CD4-positive, alpha-beta T cell treated with Interferon alpha-2 for 1 hour (primary cell): ENCODE measurements at regions not wholly inside any gene's neighbourhood (a gene's known extent, or its start where the extent isn't known, plus 50 kb on each side); places are given as distances from the start of the nearest gene placed in this dataset.
"Not testable (repeated sequence)": the region's sequence is repeated elsewhere in the genome, so short reads cannot be mapped to it uniquely, and the experiment has no call there.

Experiments used
- DNase-seq, 2 donors: peaks; one replicate each; pipeline ENCODE4 v3.0.0-alpha.2; 2020 to 2022

DNA sequence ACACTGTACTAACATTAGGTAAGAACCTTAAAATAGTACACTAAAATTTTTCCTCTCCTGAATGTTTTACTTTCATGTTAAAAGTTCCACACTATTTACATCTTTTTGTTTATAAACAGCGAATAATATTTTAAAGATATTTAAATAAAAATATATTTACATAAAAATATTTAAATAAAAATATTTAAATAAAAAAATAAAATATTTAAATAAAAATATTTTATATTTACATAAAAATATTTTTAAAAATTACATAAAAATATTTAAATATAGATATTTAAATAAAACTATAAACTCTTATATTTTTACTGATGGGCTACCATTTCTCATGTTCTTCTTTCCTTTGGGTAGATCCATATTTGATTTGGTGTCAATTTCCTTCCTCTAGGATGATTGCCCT lies 619.0 kb downstream of the ANKRD7 start:
- no peak for DNase-seq

DNA sequence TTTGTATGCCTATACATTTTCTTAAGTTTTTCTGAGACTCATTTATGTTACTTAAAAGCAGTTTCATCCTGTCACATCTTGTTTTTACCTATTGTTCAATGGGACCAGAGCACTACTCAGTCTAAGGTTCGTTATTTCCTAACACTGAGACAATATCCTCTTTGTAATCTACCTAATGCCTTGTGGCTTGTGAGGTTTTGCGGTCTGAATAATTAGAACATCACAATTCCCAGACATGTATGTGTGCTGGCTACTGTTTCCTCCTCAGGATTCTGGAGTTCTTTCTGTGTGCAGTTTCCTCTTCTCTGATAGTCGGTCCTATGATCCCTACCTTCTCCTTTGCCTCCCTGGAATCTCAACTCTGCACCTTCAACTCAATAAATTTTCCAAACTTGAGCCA lies 620.2 kb downstream of the ANKRD7 start:
- no peak for DNase-seq

DNA sequence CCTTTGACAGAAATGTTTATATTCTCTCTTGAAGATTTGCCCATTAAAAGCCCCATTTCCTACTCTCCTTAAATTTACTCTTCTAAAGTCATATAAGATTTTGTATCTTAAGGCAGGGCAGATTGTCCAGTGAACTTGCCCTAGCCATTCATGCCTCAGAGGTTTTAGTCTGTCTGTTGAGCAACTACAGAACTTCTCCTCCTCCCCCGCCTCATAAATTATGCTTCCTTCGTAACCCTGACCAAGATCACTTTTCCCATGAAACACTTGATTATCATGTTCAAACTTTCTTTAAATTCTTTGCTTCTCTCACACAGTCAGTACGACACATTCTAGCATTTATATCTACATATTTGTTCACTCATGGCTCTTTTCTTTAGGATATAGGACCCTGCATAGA lies 621.3 kb downstream of the ANKRD7 start:
- DNase-seq: no peak

GRCh38 chr7:118846977-118847376 lies 622.5 kb downstream of the ANKRD7 start:
- no peak for DNase-seq

GRCh38 chr7:118855290-118855689 lies 630.8 kb downstream of the ANKRD7 start:
- DNase-seq: no peak

DNA sequence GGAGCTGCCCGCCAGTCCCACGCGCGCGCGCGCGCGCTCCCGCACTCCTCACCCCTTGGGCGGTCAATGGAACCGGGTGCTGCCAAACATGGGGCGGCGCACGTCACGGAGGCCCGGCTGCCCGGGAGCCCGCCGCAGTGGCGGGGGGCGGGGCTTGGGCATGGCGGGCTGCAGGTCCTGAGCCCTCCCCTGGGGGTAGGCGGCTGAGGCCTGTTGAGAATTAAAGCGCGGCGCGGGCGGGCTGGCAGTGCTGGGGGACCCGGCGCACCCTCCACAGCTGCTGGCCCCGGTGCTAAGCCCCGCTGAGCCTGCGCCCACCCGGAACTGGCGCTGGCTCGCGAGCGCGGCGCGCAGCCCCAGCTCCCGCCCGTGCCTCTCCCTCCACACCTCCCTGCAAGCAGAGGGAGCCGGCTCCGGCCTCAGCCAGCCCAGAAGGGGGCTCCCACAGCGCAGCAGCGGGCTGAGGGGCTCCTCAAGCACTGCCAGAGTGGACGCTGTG lies 634.2 kb downstream of the ANKRD7 start:
- peak in 1 of 2 donors; percentile 8 for DNase-seq

DNA sequence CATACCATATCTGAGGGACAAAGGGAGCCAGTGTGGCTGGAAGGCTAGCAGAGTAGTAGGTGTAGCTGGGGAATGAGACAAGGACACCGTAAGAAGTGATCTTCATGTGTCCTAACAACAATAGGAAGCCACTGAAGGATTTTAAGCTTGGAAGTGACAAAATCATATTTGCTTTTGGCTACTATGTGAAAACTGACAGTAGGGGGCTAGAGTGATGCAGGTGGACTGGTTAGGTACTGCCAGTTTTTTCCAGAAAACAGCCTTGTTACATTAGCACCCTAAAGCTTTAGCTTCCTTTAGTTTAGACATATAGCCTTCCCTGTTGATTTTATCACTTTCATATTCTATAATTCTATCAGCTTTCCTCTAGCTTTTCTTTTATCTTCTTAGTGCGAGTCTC lies 637.1 kb downstream of the ANKRD7 start:
- DNase-seq: no peak

DNA sequence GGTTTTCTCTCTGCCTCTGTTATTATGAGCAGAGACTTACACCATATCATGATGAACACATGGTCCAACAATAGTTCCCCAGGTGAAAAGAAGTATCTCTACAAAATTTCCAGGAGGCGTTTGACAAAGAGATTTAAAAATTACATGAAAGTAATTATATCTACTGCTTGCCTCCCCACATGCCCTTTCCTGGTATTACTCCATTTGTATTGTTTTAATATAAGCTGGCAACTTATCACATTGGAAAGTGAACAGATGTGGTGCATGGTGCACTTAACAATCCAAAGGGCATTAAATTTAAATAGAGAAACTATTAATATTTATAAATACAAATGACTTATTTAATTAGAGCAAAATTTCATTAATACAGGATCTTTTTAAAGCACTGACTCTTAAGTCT lies 638.2 kb downstream of the ANKRD7 start:
- no peak for DNase-seq

DNA sequence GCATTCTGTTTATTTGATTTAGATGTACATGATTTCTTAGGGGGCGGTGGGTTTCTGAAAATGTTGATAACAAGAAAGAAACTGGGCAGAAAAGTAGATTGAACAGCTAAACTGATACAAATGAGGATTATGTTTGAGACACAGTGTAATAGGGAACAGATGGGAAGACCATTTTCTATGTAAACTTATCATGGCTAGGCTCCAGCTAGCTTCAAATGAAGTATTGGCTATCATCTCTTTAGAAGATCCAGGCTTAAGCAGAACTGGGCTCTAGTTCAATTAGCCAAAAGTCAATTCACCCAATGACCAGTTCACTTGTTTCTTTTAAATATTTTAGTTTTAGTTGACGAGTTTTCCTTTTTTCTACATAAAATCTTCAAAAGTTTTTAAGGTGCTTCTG lies 639.5 kb downstream of the ANKRD7 start:
- DNase-seq: no peak

- no peak for DNase-seq
Observed at GRCh38 chr7:118867860-118868259, 643.4 kb downstream of the ANKRD7 start.

DNA sequence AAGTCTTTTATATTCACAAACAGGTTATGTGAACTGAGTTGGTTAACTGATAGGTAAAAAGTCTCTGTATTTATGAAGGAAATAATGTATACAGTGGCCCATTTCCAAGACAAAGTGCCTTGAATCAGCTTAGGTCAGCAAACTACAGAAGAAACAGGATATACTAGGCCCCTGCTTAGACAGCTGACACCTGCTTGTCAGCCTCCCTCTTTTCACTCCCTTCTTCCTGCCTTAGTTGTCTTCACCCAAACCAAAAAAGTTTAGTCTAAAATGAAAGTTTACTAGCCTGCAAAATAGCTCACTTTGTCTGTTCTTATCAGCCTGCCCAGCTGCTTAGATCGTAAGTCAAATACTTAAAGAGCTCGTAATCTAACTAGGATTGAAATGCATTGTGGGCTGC lies 644.6 kb downstream of the ANKRD7 start:
- not testable (repeated sequence) for DNase-seq

- no peak for DNase-seq
Observed at GRCh38 chr7:118870187-118870586, 645.7 kb downstream of the ANKRD7 start.

- DNase-seq: no peak
Observed at GRCh38 chr7:118872568-118872967, 648.1 kb downstream of the ANKRD7 start.

DNA sequence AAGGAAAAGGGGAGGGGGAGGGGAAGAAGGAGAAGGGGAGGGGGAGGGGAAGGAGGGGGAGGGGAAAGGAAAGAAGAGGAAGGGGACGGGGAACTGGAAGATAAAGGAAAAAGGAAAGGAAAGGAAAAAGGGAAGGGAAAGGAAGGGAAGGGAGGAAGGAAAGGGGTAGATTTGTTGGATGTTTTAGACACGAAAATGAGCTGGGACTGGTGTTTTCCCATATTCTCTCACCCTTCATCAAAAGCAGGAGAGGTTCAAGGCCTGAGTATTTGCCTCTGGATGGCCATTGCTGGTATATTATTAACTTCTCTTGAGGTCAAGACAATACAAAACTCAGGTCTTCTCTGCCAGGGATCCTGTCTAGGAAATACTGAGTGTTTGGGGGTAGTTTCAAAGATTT lies 652.7 kb downstream of the ANKRD7 start:
- DNase-seq: no peak

- no peak for DNase-seq
Observed at GRCh38 chr7:118878336-118878735, 653.8 kb downstream of the ANKRD7 start.

GRCh38 chr7:118898284-118898683 lies 673.8 kb downstream of the ANKRD7 start:
- DNase-seq: no peak

DNA sequence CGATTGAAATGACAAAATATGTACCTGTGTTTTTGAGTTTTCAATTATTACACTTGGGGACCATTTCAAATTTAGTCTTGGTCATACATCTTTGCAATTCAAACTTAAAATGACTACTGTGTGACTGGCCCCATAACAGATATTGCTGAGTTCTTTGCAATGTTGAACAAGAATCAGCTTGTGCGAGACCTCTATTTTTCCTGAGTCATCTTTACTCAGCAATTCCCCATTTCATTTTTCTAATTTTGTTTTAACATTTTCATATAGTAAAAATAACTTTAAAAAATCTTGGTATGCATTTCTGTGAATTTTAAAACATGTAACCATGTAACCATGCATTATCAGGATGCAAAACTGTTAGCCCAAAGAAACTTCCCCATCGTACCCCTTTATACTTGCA lies 678.1 kb downstream of the ANKRD7 start:
- DNase-seq: no peak

GRCh38 chr7:118907911-118908527 lies 683.5 kb downstream of the ANKRD7 start:
- no peak for DNase-seq

DNA sequence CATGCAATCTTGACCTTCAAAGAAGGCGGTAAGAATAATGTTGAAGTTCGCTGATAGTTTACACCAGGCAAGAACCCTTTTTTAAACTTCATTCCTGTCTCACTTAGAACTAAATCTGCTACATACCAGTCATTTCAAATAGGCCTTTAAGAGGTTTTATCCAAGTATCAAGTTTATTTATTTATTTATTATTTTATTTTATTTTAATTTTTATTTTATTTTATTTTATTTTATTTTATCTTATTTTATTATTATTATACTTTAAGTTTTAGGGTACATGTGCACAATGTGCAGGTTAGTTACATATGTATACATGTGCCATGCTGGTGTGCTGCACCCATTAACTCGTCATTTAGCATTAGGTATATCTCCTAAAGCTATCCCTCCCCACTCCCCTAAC lies 691.6 kb downstream of the ANKRD7 start:
- DNase-seq: not testable (repeated sequence)

GRCh38 chr7:118918556-118918955 lies 694.1 kb downstream of the ANKRD7 start:
- DNase-seq: no peak

DNA sequence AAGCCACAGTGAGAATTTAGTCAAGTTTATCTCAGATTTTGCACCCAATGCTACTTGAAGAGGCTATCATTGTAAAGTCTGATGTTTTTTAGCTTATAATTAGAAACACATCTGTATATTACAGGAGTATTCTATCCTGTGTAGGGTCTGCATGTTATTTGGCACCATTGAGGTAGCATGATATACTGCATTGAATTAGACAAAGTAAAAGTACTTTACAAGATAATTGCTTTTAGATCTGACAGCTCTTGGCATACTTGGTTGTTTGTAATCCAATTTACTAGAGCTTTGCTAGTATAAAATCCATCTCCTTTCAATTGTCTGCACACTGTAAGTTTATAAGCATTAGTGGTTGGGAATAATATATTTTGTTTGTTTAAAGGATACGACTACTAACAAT lies 714.3 kb downstream of the ANKRD7 start:
- DNase-seq: no peak

DNA sequence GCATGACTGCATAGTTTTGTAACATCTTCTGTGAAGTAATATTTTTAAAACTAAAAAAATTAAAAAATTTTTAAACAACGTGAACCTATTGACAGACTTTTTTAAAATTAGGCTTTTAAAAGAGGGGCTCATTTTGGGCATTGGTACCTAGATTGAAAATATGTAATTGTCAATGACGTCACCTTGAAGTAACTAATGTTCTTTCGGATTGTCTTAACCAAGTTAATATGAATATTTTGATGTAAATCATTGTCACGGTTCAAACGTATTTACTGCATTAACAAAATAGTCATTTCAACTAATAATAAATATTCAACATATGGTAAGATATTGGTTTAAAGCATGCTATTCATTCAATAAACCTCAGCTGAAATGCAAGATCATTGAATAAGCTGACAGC lies 719.8 kb downstream of the ANKRD7 start:
- no peak for DNase-seq

DNA sequence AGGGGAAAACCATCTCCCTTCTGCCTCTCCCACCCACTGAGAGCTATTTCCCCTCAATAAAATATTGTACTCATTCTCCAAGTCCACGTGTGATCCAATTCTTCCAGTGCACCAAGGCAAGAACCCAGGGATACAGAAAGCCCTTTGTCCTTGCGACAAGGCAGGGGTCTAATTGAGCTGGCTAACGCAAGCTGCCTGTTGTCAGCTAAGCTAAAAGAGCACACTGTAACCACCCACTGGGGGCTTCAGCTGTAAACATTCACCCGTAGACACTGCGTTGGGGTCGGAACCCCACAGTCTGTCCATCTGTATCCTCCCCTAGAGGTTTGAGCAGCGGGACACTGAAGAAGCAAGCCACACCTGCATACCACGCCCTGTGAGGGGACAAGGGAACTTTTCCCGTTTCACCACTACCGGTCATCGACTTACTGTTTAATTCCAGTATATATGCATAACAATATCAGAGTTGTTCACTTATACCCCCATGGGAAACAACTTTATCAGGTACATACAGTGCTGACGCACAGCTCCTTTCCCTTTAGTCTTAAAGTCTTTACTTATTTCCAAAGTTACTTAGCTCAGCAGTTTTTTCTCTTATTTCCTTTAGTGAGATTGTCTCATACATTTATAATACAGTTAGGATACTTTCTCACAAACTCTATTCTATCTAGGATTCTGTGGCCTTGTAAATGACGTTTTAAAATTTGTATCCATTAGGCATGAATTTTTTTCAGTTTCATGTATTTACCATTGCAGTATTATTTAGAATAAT lies 721.6 kb downstream of the ANKRD7 start:
- DNase-seq: no peak

GRCh38 chr7:118948508-118948907 lies 724.0 kb downstream of the ANKRD7 start:
- no peak for DNase-seq

DNA sequence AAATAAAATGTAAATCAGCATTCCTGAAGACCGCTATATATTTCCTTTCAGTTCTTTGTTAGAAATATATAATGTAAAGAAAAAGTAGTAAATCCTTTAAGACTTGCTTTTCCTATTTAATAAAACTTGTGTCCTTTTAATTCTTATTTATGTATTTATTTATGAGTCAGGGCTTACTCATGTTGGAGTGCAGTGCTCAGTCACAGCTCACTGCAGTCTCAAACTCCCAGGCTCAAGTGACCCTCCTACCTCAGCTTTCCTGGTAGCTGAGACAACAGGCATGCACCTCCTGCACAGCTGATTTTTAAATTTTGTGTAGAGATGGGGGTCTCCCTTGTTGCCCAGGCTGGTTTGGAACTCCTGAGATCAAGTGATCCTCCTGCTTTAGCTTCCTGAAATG lies 724.5 kb downstream of the ANKRD7 start:
- DNase-seq: no peak
